Esophagus muscularis mucosa (tissue), 3 donors: ENCODE measurements at regions not wholly inside any gene's neighbourhood (a gene's known extent, or its start where the extent isn't known, plus 50 kb on each side); places are given as distances from the start of the nearest gene placed in this dataset.

Experiments used
- CTCF ChIP-seq, 3 experiments: fragments of 200-600 bp in 2 of 3; fragments of 450-650 bp in 1 of 3; sonication (generic) in 2 of 3; IDR thresholded peaks; one replicate each; pipeline ENCODE4 v1.5.1; 2017 to 2019; ENCODE audit warnings: antibody characterized with exemption in 3 of 3, mild to moderate bottlenecking in 2 of 3, moderate library complexity in 1 of 3
- POLR2AphosphoS5 ChIP-seq, 2 donors: sonication (generic); formaldehyde crosslinking; IDR thresholded peaks; one replicate each; pipeline ENCODE4 v1.6.1; 2017; ENCODE audit warnings: antibody characterized with exemption in 2 of 2

GRCh38 chr1:54465351-54465811, 59.2 kb upstream of the SSBP3 start:
- no peak for TF ChIP-seq POLR2AphosphoS5 (IDR thresholded peaks at IDR 0.05)
- TF ChIP-seq CTCF (IDR thresholded peaks at IDR 0.05) = no peak
